HCEC 1CT (cell line): ENCODE measurements at regions not wholly inside any gene's neighbourhood (a gene's known extent, or its start where the extent isn't known, plus 50 kb on each side); places are given as distances from the start of the nearest gene placed in this dataset.

Experiments used
- DNase-seq: peaks from one replicate; pipeline ENCODE4 v3.0.0-alpha.2; 2017

DNA sequence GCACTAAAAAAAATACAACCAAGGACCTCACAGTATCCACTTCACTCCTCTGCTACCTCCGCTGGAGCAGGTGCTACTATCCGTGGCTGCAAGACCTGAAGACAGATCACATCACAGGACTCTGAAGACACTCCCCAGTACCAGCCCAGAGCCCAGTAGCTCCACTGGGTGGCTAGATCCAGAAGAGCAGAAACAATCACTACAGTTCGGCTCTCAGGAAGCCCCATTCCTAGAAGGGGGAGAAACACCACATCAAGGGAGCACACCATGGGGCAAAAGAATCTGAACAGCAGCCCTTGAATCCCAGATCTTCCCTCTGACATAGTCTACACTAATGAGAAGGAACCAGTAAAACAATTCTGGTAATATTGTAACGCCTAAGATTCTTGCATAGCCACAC lies 494.0 kb upstream of the FAT3 start:
- DNase-seq, result no peak

DNA sequence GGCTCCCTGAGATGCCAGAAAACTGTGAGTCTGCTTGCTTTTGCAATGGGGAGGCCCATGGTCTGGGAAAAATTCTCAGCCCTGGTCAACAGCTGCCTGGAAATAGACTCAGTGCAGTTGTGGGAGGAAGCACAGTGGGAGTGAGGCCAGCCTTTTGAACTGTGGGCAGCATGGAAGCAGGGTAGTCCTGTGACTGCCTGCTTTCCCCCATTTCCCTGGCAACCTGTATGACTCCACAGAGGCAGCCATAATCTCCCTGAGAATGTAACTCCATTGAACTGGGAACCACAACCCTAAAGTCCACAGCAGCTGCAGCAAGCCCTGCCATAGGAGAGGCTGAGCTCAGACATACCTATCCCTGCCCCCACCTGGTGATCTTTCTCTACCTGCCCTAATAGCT lies 494.6 kb upstream of the FAT3 start:
- DNase-seq, result no peak

DNA sequence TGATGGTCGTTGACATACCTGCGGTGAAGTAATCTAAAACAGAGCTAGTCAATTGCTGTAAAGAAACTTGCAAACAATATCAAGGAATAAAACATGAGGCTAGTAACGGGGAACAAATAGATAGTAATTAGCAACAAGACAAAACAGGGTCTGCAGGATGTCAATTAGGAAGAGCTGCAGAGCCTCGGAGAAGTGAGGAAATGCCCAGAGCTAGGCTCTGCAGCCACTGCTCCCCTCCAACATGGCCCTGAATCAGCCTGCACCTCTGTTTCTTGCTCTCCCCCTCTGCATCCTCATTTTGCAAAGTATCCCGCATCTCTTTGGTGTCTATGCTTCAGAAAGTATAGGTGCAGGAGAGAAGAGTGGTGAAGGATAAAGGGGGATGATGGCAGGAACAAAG lies 507.4 kb upstream of the FAT3 start:
- DNase-seq, result no peak

DNA sequence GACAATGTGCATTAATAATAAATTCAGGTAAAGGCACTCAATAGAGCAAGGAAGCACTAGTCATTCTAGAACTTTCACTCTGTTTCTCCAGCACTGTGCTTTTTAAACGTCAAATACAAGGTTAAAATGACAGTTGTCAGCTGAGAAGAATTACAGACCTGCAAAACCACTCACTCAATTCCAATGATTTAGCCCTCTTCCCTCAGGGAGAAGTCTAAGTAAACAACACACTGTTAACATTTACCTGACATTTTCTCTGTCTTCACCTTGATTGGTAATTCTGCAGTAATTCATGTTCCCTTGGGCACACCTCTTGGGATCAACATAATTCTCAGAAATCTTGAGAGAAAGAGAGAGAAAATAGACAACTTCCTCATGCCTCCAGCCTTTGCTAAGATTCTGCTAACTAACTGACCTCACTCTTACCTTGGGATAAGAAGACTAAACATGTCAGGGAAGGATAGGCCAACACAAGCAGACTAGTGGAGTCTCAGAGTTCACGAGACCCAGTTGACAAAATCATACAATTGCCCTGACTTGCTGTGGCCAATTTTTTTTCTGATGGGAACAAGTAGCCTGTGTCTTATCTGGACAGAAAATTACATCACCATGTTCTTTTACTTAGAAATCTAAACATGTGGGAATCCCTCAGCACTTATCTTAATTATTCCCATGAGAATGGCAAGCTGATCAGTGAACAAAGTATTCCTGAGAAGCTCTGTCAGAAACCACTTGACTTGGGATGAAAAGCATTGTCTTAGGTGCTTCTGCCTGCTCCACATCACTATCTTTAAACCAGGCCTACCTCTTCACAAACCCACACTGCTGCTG lies 516.8 kb upstream of the FAT3 start:
- DNase-seq, result no peak

DNA sequence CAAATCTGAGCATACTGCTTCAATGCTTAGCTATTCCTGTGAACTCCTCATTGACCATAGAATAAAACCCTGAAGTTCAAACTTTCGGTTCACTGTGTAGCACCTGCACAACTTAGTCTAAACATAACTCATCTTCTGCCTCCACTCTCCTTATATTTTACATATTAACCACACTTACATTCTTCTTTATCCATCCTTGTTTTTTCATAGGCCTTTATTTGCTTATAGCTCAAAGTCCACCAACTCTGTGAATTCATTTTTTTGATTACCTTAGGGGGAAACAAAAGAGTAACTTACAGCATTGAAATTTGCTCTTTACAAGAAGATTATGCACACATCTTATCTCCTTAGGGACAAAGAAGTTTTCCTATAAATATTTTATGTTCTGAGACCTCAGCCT lies 521.6 kb upstream of the FAT3 start:
- DNase-seq, result no peak

DNA sequence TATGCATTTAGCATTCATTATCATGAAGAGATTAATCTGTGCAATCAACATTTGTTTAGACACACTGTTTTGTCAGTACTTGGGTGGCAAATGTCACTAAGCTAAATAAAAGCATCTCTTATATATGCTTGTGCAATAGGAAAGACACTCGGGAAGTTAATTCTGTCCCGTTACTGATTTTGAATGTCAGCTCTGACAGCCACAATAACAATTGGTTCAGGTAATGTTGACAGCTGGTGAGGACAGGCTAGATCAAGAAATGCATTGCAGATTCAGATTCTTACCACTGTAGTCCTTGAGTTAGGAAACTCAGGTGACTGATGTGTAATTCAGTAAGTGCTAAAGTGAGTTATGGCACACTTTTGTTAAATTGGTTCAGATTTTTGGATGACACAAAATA lies 523.8 kb upstream of the FAT3 start:
- DNase-seq, result no peak

DNA sequence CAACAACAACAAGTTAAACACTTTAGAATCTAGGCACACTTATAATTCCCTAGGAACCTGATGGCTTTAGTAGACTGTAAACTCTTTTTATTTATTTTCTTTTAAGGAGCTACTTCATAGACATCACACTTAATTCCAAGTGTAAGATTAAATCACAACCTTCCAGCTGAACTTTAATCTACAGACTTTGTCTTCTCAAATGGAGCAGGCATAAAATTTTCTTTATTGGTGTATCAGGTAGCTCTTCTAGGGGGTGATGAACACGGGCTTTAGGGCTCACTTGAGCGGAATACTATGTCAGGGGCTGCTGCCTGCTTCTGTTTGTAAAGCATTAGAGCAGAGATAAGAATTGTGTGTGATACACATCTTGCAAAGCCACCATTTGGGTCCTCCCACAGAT lies 525.8 kb upstream of the FAT3 start:
- no peak for DNase-seq

DNA sequence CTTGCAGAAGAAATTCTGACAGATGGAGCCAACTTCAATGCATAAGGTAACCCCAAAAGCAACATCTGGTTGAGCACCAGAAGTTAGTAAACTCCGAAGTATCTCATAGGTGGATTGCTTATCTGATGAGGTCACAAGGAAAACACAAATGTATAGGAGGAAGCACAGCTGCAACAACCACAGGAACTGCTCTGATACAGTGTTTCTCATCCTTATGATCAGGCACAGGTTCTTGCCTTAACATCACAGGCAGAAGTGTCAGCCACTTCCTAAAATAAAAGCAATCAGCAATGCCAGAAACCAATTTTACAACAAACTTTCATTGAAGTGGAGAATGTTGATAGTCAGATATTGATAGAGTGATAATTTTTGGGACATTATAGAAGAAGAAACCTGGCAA lies 530.3 kb upstream of the FAT3 start:
- no peak for DNase-seq

DNA sequence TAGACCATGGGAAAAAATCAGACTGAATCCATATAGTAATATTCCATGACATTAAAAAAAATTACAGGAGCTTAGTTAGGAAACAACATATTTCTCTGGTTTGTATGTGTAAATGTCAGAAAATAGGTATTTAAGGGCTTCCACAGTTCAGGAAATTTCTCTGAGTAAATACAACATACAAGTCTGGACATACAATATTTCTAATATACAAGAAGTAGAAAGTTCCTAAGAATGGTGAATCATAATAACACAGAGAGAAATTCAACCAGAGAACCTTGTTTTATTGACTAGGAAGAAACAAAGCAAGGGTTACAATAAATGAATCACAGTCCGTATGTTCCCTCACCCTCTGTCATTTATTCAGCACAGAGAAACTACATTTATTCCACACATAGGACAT lies 532.7 kb upstream of the FAT3 start:
- no peak for DNase-seq

DNA sequence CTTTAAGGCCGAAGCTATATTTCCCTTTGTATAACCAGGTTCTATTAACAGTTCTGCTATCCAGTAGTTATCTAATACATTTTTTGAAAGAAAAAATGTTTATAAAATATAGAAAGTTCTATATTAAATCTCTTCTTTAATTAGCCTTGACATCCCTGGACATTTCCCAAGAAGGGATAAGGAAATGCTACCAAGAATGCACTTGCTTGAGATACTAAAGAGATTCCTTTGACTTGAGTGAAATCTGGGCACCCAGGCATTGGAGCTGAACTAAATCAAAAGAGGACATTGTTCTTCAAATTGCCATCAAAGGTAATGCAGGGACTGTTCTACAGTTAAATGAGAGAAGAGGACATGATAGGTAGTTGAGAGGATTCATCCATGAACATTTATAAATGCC lies 535.9 kb upstream of the FAT3 start:
- no peak for DNase-seq

DNA sequence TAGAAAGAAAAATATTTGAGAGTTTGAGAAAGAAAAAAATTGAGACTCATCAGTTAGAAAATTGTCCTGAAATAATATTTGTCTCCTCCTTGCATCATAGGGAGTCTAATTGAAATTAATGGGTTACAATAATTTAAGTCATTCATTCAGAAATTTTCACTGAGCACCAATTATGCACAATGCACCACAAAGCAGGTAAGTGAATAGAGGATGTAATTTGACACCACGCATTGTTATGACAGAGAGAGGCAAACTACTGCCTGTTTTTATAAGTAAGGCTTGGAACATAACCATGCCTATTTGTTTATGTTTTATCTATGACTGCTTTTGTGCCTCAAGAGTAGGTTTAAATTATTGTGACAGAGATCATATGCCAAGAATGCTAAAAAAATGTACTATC lies 537.9 kb upstream of the FAT3 start:
- DNase-seq, result no peak

DNA sequence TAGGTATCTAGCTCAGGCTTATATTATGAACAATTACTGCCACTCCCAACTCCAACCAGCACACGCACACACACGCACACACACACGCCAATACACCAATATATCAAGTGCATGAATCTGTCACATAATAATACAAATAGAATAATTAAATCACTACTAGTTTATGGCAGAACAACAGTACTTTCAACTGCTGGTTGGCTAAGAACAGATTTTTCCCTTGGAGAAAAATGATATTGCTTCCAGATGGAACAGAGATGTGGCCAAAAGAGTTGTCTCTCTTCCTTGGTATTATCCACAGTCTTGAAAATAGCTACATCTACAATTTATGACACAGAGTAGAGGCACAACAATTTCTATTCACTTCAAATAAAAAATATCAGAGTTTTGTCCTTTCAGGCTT lies 538.3 kb upstream of the FAT3 start:
- no peak for DNase-seq

DNA sequence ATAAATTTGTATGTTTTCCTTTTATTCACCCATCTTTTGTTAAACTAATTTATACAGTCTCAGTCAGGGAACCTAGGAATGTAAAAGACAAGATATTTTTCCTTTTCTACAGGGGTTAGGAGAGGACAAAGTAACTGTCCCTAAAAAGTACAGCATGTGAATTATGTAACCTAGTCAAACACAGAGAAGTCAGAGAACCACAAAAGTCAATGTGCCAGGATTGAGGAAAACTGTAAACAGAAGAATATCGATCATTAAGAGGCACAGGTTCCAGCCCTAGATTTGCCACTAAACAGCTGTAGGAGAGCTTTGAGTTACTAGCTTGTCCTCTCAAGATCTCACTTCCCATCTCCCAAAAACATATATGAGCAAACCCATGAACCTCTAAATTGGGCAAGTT lies 550.9 kb upstream of the FAT3 start:
- no peak for DNase-seq

DNA sequence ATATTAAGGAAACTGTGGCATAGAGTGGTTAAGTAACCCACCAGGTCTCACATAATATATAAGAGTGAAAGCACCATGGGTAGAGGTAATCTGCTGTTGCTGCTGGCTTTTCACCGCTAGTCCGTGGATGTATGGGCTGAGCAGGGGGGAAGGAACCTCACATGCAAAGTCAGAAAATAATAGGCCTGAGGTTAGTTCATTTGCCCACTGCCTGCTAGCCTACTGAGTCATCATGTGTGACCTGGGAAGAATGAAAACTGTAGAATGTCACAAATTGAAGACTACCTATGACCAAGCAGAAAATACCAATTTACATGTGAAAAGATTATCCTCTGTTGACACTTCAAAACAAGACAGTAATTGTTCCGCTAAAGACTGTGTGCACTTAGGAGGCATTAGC lies 560.1 kb upstream of the FAT3 start:
- DNase-seq, result no peak

DNA sequence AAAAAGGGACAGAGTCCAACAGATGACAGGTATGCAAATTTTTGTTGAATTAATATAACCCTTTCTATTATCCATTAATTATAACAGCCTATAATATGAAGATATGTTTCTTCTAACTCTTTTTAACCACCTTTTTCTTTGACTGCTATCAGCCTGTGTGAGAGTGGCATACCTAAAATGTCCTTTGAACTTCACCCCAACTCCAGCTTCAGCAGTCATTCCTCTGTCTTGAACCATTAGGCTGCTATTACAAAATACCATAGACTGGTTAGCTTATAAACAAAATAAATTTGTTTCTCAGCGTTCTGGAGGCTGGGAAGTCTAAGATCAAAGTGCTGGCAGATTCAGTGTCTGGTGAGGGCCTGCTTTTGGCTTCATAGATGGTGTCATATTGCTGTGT lies 564.6 kb upstream of the FAT3 start:
- DNase-seq, result no peak

DNA sequence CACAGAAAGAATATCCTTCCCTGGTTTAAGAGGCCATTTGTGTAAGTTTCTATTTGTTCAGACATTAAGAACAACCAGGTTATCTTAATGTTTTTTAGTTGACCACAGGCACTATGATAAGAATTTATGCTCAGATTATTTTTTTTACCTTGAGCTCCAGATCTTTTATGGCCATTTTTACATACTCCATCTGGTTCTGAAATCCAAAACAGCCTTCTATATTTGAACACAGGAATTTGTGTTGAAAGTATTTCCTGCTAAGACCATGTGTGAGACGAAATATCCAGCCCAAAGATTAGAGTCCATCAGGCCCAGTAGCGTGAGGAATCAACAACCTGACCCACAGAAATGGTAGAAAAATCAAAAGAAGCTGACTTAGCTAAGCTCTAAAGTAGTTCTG lies 569.9 kb upstream of the FAT3 start:
- no peak for DNase-seq

DNA sequence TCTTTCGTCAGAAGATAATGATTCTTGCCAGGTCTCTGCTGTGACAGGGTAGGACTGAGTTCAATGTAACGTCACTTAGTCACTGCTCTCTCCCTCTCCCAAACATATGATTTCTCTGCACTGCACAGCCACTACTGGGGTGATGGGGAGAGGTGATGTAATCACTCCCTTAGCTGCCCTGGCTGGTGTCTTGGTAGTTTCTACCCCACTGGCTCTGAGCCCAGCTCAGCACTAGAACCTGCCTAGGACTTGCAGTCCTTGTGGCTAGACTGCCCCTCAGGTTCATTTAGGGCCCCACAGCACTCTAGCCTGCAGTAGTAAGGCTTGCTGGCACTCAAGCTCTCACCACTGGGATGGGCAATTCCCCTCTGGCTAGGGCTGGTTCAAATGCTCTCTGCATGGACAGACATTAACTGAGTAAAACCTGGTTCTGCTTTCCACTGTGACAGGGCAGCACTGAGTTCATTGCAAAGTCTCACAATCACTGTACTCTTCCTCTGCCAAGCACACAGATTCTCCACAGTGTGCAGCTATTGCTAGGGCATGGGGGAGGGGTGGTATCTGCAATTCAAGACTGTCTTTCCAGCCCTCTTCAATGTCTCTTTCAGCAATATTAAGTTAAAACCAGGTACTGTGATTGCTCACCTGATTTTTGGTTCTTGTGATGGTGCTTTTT lies 571.4 kb upstream of the FAT3 start:
- DNase-seq, result no peak

DNA sequence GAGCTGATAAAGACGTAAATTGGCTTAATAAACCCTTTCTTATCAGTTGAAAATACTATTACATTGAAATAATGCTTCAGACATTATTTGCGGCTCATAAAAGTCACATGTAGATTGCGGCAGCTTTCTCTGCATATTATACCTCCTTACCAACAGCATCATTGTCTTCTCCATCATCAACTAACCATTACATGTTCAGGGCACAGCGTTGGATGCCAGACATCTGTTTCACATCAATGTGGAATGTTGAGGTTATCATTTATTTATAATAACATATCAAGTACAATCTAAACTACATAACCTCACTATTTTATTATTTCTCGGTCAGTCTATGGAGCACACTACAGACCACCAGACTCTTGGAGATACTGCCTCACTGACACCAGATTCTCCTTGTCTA lies 573.8 kb upstream of the FAT3 start:
- DNase-seq, result no peak

DNA sequence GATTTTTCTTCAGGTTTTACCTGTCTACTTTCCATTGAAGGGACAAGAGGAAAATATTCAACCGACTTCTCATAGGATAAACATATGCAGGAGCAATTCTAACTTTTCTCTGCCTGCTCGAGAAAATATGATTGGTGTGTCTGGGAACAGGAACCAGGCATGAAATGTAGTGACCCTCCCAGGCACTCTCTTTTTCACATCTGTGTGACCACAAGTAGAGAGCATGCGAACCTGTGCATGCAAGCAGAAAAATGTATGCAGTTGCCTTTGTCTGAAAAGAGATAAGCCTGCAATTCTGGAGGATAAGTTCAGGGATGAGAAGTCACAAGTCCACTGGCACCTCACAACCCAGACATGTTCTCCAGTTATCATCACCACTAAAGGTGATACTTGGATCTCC lies 583.5 kb upstream of the FAT3 start:
- DNase-seq, result no peak

DNA sequence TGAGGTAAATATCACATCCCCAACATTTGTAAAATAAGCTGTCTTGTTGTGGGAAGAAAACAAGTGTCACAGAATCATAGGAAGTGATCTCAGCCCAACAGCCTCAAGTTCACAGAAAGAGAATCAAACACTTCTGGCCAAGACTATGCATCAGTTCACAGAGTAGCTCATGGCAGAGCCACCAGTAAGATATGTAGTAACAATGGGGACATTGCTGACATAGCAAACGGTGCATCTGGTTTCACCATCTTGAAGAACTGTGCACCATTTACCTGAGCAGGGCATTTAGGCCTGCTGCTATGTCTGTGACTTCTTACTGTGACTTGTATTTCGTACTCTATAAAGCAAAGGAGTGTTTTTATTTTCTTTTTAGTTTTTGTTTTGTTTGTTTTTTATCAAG lies 585.3 kb upstream of the FAT3 start:
- no peak for DNase-seq

DNA sequence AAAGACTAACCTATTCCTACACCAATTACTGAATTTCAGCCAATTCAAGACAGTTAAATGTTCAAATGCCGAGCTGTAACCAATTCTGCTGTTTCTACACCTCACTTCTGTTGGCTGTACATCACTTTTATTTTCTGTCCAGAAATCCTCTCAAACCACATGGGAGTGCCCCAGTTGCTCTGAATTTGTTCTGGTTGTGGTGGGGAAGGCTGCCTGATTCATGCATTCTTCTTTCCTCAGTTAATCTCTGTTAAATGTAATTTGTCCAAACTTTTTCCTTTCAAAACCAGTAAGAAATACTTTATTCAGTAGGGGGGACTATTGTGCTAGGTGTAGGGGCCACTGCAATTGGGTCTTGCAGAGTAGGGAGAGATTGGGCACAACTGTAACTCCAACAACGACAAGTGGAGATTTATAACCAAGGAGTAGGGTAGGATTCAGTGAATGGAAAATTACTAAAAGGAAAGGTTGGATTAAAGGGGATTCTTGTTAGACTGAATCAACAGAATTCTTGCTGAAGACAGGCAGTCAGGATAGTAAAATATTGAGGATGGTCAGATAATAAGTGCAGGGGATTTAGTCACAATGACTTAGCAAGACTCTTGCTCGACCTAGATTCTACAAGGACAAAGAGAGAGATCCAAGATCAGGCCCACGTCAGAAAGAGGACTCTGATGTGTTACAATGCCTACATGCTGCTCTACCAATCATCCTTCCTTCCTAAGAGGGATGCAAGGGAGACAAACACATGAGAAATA lies 593.5 kb upstream of the FAT3 start:
- DNase-seq, result no peak

DNA sequence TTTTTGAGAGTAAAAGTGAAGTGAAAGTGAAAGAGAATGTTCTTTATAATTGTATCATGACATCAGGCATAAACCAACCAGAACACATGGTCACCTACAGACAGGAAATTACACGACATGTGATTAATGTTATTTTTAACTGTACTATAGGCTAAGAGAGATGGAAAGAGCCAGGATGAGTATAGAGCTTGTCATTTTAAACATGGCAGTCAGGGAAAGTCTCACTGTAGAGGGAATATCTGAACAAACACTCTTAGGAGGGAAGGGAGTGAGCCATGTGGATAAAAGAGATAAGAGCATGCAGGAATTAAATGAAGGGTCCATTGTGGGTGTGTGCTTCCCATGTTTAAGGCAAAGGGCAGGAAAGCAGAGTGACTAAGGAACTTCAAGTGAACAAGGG lies 599.1 kb upstream of the FAT3 start:
- no peak for DNase-seq

DNA sequence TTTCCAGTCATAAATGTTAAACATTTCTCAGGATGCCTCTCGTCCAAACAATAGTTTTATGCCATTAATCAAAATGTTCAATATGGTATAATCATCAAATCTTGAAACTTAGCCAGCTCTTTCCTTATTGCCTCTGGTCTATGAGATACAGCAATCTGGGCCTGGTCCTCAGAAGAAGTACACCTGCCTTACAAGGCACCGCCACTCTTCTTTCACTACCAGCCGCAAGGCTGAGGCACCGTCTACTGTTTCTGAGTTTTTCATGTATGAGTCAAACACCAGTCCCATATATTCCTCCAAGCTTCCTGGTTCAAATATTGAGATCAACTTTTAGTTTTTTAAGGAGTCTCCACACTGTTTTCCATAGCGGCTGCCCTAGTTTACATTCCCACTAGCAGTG lies 600.6 kb upstream of the FAT3 start:
- no peak for DNase-seq

DNA sequence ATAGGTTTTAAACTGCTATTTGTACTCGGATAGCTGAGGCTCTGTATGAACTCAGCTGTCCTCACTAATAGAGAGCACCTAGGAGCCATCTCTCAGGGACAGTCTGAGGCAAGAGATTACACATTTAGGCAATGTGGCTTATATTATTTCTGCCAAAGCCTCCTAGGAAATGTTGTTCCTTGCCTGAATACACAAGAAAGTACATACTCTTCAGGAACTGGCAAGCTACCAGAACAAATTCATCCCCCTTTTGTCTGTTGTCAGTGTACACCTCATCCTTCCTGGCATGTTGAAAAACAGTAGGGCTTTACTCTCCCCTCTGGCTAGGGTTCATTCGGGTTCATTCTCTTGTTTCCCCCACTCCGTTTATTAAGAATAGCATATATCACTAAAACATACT lies 615.9 kb upstream of the FAT3 start:
- DNase-seq, result no peak
